ENCODE measurements at regions not wholly inside any gene's neighbourhood (a gene's known extent, or its start where the extent isn't known, plus 50 kb on each side); places are given as distances from the start of the nearest gene placed in this dataset.

GRCh38 chr4:95956094-95956493, 116.2 kb downstream of the PDHA2 start:
- peaks cover 0 to 18% of the 10 kb centered on the region in 2 donors for H3K9me3 ChIP-seq (replicated peaks in 1 of 2; ENCODE audit: control insufficient read depth in 1 of 2, insufficient read depth in 1 of 2, low read length in 2 of 2)
- Mint-ChIP-seq H3K27me3 (ENCODE audit: low read depth in 3 of 3) (peaks cover 0 to 2% (median 0%) of the 10 kb centered on the region in 3 donors), H3K27ac (no peak overlapping the region), H3K4me1 (no peaks in the 10 kb centered on the region), H3K9me3 (peaks cover 2 to 18% (median 9%) of the 10 kb centered on the region in 7 donors), H3K4me3 (no peak overlapping the region), H3K36me3 (no peaks in the 10 kb centered on the region)
- no peak for TF ChIP-seq CTCF (IDR thresholded peaks at IDR 0.05)
- no peaks in the 10 kb centered on the region for H3K79me2 ChIP-seq (ENCODE audit: insufficient read depth, low read length)
- H3K4me1 ChIP-seq (ENCODE audit: control insufficient read depth in 1 of 2, insufficient read depth in 2 of 2, low read length in 2 of 2), result no peaks in the 10 kb centered on the region
- no peaks in the 10 kb centered on the region for H3K27me3 ChIP-seq (ENCODE audit: control insufficient read depth in 2 of 2, insufficient read depth in 2 of 2, low read length in 2 of 2)
- no peak overlapping the region for H2AFZ ChIP-seq (ENCODE audit: insufficient read depth, low read depth, low read length, poor library complexity, severe bottlenecking)
- no peak overlapping the region for H3K9ac ChIP-seq (ENCODE audit: insufficient read depth, low read length, poor library complexity, severe bottlenecking)
- no peak overlapping the region for H3K4me2 ChIP-seq (replicated peaks; ENCODE audit: extremely low read depth, low read length, poor library complexity, severe bottlenecking)
- H3K36me3 ChIP-seq (replicated peaks in 1 of 2; ENCODE audit: control insufficient read depth in 1 of 2, insufficient read depth in 2 of 2, low read length in 2 of 2), result no peaks in the 10 kb centered on the region
- no peaks in the 10 kb centered on the region for H4K20me1 ChIP-seq (ENCODE audit: insufficient read depth, low read length)
- 100% methylated on average over 1 of the region's 1 CpG for WGBS (ENCODE audit: insufficient coverage)
- no peak overlapping the region for H3K4me3 ChIP-seq (replicated peaks in 1 of 3; ENCODE audit: low read depth in 2 of 3, low read length in 3 of 3)
- intact Hi-C loops (cut with micrococcal nuclease), result no loop called here
- H3K27ac ChIP-seq (ENCODE audit: low read depth in 1 of 2, low read length in 2 of 2), result no peak overlapping the region
- no peak for DNase-seq

DNA sequence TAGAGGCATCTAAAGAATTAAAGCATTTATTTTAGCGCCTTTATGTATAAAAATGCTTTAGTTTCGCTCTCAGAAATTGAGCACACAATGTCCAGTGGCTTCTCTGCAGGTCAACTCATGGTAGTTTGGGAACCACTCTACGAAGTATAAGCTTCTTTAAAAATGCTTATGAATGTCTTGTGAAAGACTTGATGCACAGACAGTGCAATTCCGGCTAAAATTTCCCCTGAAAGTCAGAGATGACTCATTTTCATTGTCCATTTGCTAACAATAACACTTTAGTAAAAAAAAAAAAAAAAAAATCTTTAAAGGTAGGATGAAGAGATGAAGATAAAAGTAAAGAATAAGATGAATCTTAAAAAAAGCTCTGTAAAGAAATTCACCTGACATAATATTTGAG, 117.2 kb downstream of the PDHA2 start:
- TF ChIP-seq CTCF (IDR thresholded peaks at IDR 0.05), result no peak
- H3K36me3 Mint-ChIP-seq, result no peaks in the 10 kb centered on the region
- H3K27ac ChIP-seq (ENCODE audit: low read depth in 1 of 2, low read length in 2 of 2), result no peak overlapping the region
- no peaks in the 10 kb centered on the region for H3K27me3 ChIP-seq (ENCODE audit: control insufficient read depth in 2 of 2, insufficient read depth in 2 of 2, low read length in 2 of 2)
- H3K4me3 ChIP-seq (replicated peaks in 1 of 3; ENCODE audit: low read depth in 2 of 3, low read length in 3 of 3), result no peak overlapping the region
- H3K9me3 Mint-ChIP-seq, result peaks cover 2 to 18% (median 7%) of the 10 kb centered on the region in 7 donors
- H3K36me3 ChIP-seq (replicated peaks in 1 of 2; ENCODE audit: control insufficient read depth in 1 of 2, insufficient read depth in 2 of 2, low read length in 2 of 2), result no peaks in the 10 kb centered on the region
- H3K27ac Mint-ChIP-seq, result no peak overlapping the region
- H3K79me2 ChIP-seq (ENCODE audit: insufficient read depth, low read length), result no peaks in the 10 kb centered on the region
- H3K4me2 ChIP-seq (replicated peaks; ENCODE audit: extremely low read depth, low read length, poor library complexity, severe bottlenecking), result no peak overlapping the region
- H3K9me3 ChIP-seq (replicated peaks in 1 of 2; ENCODE audit: control insufficient read depth in 1 of 2, insufficient read depth in 1 of 2, low read length in 2 of 2), result peaks cover 0 to 16% of the 10 kb centered on the region in 2 donors
- DNase-seq, result no peak
- H3K4me3 Mint-ChIP-seq, result no peak overlapping the region
- H4K20me1 ChIP-seq (ENCODE audit: insufficient read depth, low read length), result no peaks in the 10 kb centered on the region
- no peaks in the 10 kb centered on the region for H3K4me1 ChIP-seq (ENCODE audit: control insufficient read depth in 1 of 2, insufficient read depth in 2 of 2, low read length in 2 of 2)
- no peak overlapping the region for H2AFZ ChIP-seq (ENCODE audit: insufficient read depth, low read depth, low read length, poor library complexity, severe bottlenecking)
- H3K9ac ChIP-seq (ENCODE audit: insufficient read depth, low read length, poor library complexity, severe bottlenecking), result no peak overlapping the region
- intact Hi-C loops (cut with micrococcal nuclease), result no loop called here
- H3K27me3 Mint-ChIP-seq (ENCODE audit: low read depth in 3 of 3), result no peaks in the 10 kb centered on the region
- H3K4me1 Mint-ChIP-seq, result no peaks in the 10 kb centered on the region
- 100% methylated on average over 1 of the region's 4 CpGs for WGBS (ENCODE audit: insufficient coverage)
